Skeletal muscle cell (primary cell): ENCODE measurements at regions not wholly inside any gene's neighbourhood (a gene's known extent, or its start where the extent isn't known, plus 50 kb on each side); places are given as distances from the start of the nearest gene placed in this dataset.

Experiments used
- DNase-seq: peaks from one replicate; pipeline ENCODE4 v3.0.0-alpha.2; 2010; ENCODE audit warnings: low read depth
- H3K4me3 ChIP-seq: 2 replicates; pipeline ENCODE4 v1.5.1; 2011; ENCODE audit warnings: low read depth, mild to moderate bottlenecking, control low read depth, low read length, moderate library complexity

GRCh38 chr14:31990183-31990857, 86.8 kb upstream of the ARHGAP5 start:
- H3K4me3 ChIP-seq: no peak overlapping the region
- DNase-seq: no peak

- H3K4me3 ChIP-seq: no peak overlapping the region
- no peak for DNase-seq
These were observed 86.1 kb upstream of the ARHGAP5 start for GRCh38 chr14:31990926-31991572.

- H3K4me3 ChIP-seq: no peak overlapping the region
- DNase-seq: peak; percentile 97
These were observed 85.1 kb upstream of the ARHGAP5 start for GRCh38 chr14:31992011-31992447.

GRCh38 chr14:31993521-31993951, 83.6 kb upstream of the ARHGAP5 start:
- H3K4me3 ChIP-seq: no peak overlapping the region

GRCh38 chr14:31994391-31995033, 82.6 kb upstream of the ARHGAP5 start:
- DNase-seq: peak; percentile 68
- no peak overlapping the region for H3K4me3 ChIP-seq

More at GRCh38 chr14:31993521-31993951, 83.6 kb upstream of the ARHGAP5 start:
- DNase-seq: no peak

- no peak overlapping the region for H3K4me3 ChIP-seq
- DNase-seq: no peak
These were observed 73.5 kb upstream of the ARHGAP5 start for GRCh38 chr14:32003585-32003984.

GRCh38 chr14:32004300-32004699, 72.8 kb upstream of the ARHGAP5 start:
- no peak overlapping the region for H3K4me3 ChIP-seq
- peak; percentile 73 for DNase-seq

GRCh38 chr14:32005628-32006027, 71.5 kb upstream of the ARHGAP5 start:
- H3K4me3 ChIP-seq: no peak overlapping the region
- no peak for DNase-seq

GRCh38 chr14:32006263-32007110, 70.6 kb upstream of the ARHGAP5 start:
- no peak overlapping the region for H3K4me3 ChIP-seq
- no peak for DNase-seq

- no peak overlapping the region for H3K4me3 ChIP-seq
- no peak for DNase-seq
These were observed 69.2 kb upstream of the ARHGAP5 start for GRCh38 chr14:32007755-32008362.

GRCh38 chr14:32008602-32009193, 68.4 kb upstream of the ARHGAP5 start:
- no peak for DNase-seq
- H3K4me3 ChIP-seq: no peak overlapping the region

- no peak for DNase-seq
- H3K4me3 ChIP-seq: no peak overlapping the region
These were observed 67.7 kb upstream of the ARHGAP5 start for GRCh38 chr14:32009221-32009975.

- no peak overlapping the region for H3K4me3 ChIP-seq
- no peak for DNase-seq
These were observed 67.0 kb upstream of the ARHGAP5 start for GRCh38 chr14:32009976-32010581.

- no peak overlapping the region for H3K4me3 ChIP-seq
- no peak for DNase-seq
These were observed 66.4 kb upstream of the ARHGAP5 start for GRCh38 chr14:32010604-32011125.

- DNase-seq: no peak
- no peak overlapping the region for H3K4me3 ChIP-seq
These were observed 65.9 kb upstream of the ARHGAP5 start for GRCh38 chr14:32011225-32011624.

- H3K4me3 ChIP-seq: no peak overlapping the region
These were observed 65.0 kb upstream of the ARHGAP5 start for GRCh38 chr14:32012062-32012461.

GRCh38 chr14:32012571-32012970, 64.5 kb upstream of the ARHGAP5 start:
- no peak for DNase-seq
- H3K4me3 ChIP-seq: no peak overlapping the region

More at GRCh38 chr14:32012062-32012461, 65.0 kb upstream of the ARHGAP5 start:
- no peak for DNase-seq

- no peak for DNase-seq
- no peak overlapping the region for H3K4me3 ChIP-seq
These were observed 64.0 kb upstream of the ARHGAP5 start for GRCh38 chr14:32013083-32013482.
